GM23338 (cell line): ENCODE measurements at regions not wholly inside any gene's neighbourhood (a gene's known extent, or its start where the extent isn't known, plus 50 kb on each side); places are given as distances from the start of the nearest gene placed in this dataset.

ENCODE experiments used
- CTCF ChIP-seq, 2 experiments: fragments of 200-600 bp in 1 of 2; sonication (generic) in 1 of 2; conservative IDR thresholded peaks; 2 replicates each; pipeline versions ENCODE4 v1.5.1 to v1.6.1; 2016 to 2017; ENCODE audit warnings: antibody characterized with exemption in 2 of 2, low read depth in 2 of 2, mild to moderate bottlenecking in 2 of 2, moderate library complexity in 1 of 2
- REST ChIP-seq: IDR thresholded peaks from one replicate; pipeline ENCODE4 v1.6.1; 2018; ENCODE audit warnings: antibody characterized with exemption; ENCODE audit not compliant: unreplicated experiment

- TF ChIP-seq REST: no peak
- no peak for TF ChIP-seq CTCF (conservative IDR thresholded peaks at IDR 0.05; ENCODE audit: low read depth in 2 of 2)
Observed at GRCh38 chr6:40288919-40289318, 298.2 kb downstream of the LRFN2 start.
